BE2C (cell line): ENCODE measurements at regions not wholly inside any gene's neighbourhood (a gene's known extent, or its start where the extent isn't known, plus 50 kb on each side); places are given as distances from the start of the nearest gene placed in this dataset.

Experiments used
- DNase-seq: peaks from one replicate; pipeline ENCODE4 v3.0.0-alpha.2; 2020
- H3K27me3 ChIP-seq: fragments of 250-450 bp; sonication (Bioruptor Pico); 2 replicates; pipeline ENCODE4 v1.5.1; 2020; ENCODE audit warnings: mild to moderate bottlenecking
- H3K36me3 ChIP-seq: fragments of 250-450 bp; sonication (Bioruptor Pico); 2 replicates; pipeline ENCODE4 v1.5.1; 2020; ENCODE audit warnings: mild to moderate bottlenecking
- H3K4me1 ChIP-seq: fragments of 250-450 bp; sonication (Bioruptor Pico); 2 replicates; pipeline ENCODE4 v1.5.1; 2020
- H3K4me3 ChIP-seq: 2 replicates; pipeline ENCODE4 v1.5.1; 2011; ENCODE audit warnings: low read depth, low read length
- H3K9me3 ChIP-seq: fragments of 250-450 bp; sonication (Bioruptor Pico); 2 replicates; pipeline ENCODE4 v1.5.1; 2020
- CTCF ChIP-seq: IDR thresholded peaks from 2 replicates; pipeline ENCODE4 v1.5.1; 2012; ENCODE audit warnings: mild to moderate bottlenecking, low read depth, low read length

- no peaks in the 10 kb centered on the region for H3K9me3 ChIP-seq
- H3K27me3 ChIP-seq, result no peaks in the 10 kb centered on the region
- TF ChIP-seq CTCF, result no peak
- no peak for DNase-seq
- H3K4me1 ChIP-seq, result no peaks in the 10 kb centered on the region
- H3K36me3 ChIP-seq, result no peaks in the 10 kb centered on the region
- no peak overlapping the region for H3K4me3 ChIP-seq
Measured at GRCh38 chr20:7773511-7773910, 166.7 kb downstream of the HAO1 start.

GRCh38 chr20:7775072-7775471, 165.2 kb downstream of the HAO1 start:
- Histone ChIP-seq H3K27me3 (peaks cover 5% of the 10 kb centered on the region; the same call in 1 of the 2 replicates), H3K9me3 (no peaks in the 10 kb centered on the region), H3K4me1 (no peaks in the 10 kb centered on the region), H3K36me3 (no peaks in the 10 kb centered on the region), H3K4me3 (no peak overlapping the region)
- no peak for DNase-seq
- TF ChIP-seq CTCF, result no peak

- no peak for DNase-seq
- no peaks in the 10 kb centered on the region for H3K9me3 ChIP-seq
- no peak overlapping the region for H3K4me3 ChIP-seq
- no peaks in the 10 kb centered on the region for H3K4me1 ChIP-seq
- TF ChIP-seq CTCF, result no peak
- H3K27me3 ChIP-seq, result peaks cover 5% of the 10 kb centered on the region; the same call in 1 of the 2 replicates
- no peaks in the 10 kb centered on the region for H3K36me3 ChIP-seq
Measured at GRCh38 chr20:7776148-7776547, 164.1 kb downstream of the HAO1 start.

GRCh38 chr20:7790189-7790588, 150.1 kb downstream of the HAO1 start:
- TF ChIP-seq CTCF, result no peak
- Histone ChIP-seq H3K4me1 (no peaks in the 10 kb centered on the region), H3K9me3 (no peaks in the 10 kb centered on the region), H3K36me3 (no peaks in the 10 kb centered on the region), H3K27me3 (0 out of 2 replicates have a peak, but pooled peaks cover 4% of the 10 kb centered on the region), H3K4me3 (no peak overlapping the region)
- DNase-seq, result no peak

GRCh38 chr20:7792150-7792869, 147.9 kb downstream of the HAO1 start:
- Histone ChIP-seq H3K36me3 (no peaks in the 10 kb centered on the region), H3K4me3 (no peak overlapping the region), H3K4me1 (no peaks in the 10 kb centered on the region), H3K27me3 (0 out of 2 replicates have a peak, but pooled peaks cover 4% of the 10 kb centered on the region), H3K9me3 (no peaks in the 10 kb centered on the region)
- no peak for TF ChIP-seq CTCF
- no peak for DNase-seq

GRCh38 chr20:7798176-7798575, 142.1 kb downstream of the HAO1 start:
- H3K36me3 ChIP-seq, result no peaks in the 10 kb centered on the region
- H3K9me3 ChIP-seq, result no peaks in the 10 kb centered on the region
- H3K4me3 ChIP-seq, result no peak overlapping the region
- H3K27me3 ChIP-seq, result peaks cover 7% of the 10 kb centered on the region; the same call in 1 of the 2 replicates
- DNase-seq, result no peak
- no peaks in the 10 kb centered on the region for H3K4me1 ChIP-seq
- no peak for TF ChIP-seq CTCF
